HepG2 (cell line): ENCODE measurements at regions not wholly inside any gene's neighbourhood (a gene's known extent, or its start where the extent isn't known, plus 50 kb on each side); places are given as distances from the start of the nearest gene placed in this dataset.

ENCODE experiments used
- SYNCRIP ChIP-seq: fragments of 200-400 bp; formaldehyde crosslinking; IDR thresholded peaks from 2 replicates; pipeline ENCODE4 v1.6.1; 2018; ENCODE audit warnings: mild to moderate bottlenecking, low read depth, low read length; ENCODE audit not compliant: insufficient read depth
- ZNF296 ChIP-seq: sonication (generic); formaldehyde crosslinking; conservative IDR thresholded peaks from 2 replicates; pipeline ENCODE4 v1.5.0; 2020; ENCODE audit warnings: mild to moderate bottlenecking, missing genetic modification reagents
- ZSCAN29 ChIP-seq: sonication (generic); formaldehyde crosslinking; conservative IDR thresholded peaks from 2 replicates; pipeline ENCODE4 v1.4.0; 2020; ENCODE audit warnings: mild to moderate bottlenecking, missing genetic modification reagents

DNA sequence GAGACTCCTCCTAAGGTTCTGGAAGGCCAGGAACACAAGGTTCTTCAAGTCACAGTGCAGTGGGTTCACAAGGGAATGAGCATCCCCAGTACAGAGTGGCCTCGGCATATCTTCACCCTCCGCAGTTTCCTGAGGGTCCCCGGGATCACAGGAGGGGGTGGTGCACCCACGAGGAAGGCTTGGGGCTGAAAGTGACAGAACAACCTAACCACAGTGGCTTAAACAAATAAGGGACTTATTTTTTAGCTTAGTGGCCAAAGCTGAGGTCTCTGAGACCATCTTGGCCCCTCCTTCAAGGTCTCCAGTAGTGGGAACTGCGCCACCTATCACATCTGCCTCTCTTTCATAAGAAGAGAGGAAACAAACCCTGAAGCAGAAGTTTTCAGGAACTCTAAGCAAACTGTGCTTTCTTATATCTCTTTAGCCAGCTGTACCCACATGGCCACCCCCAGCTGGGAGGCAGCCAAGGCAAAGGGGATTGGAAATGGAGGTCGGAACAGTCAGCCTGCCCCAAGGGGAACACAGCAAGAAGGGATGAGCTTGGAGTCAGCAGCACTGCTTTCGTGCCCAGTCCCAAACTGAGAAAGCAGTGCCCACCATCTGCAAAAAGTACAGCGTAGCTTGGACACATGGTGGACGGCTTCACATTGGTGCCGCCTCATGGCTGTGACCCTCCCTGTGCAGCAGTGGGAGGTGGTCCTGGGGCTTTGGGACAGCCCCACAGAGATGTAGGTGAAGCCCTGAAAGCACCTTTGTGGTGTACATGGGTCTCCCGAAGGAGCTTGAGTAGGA lies 260.0 kb upstream of the ID2 start:
- TF ChIP-seq SYNCRIP (no peak), ZSCAN29 (CRISPR knock-in tag) (no peak), ZNF296 (CRISPR knock-in tag) (no peak)
